ENCODE measurements at regions not wholly inside any gene's neighbourhood (a gene's known extent, or its start where the extent isn't known, plus 50 kb on each side); places are given as distances from the start of the nearest gene placed in this dataset.

GRCh38 chr4:12137575-12137974, 708.9 kb upstream of the HS3ST1 start:
- TF ChIP-seq EZH2 (IDR thresholded peaks at IDR 0.05) = no peak
- TF ChIP-seq POLR2AphosphoS5 (IDR thresholded peaks at IDR 0.05; ENCODE audit: borderline replicate concordance, low read depth, low read length) = no peak
